Activated T-cell treated with anti-CD3 and anti-CD28 coated beads for 24 hours (primary cell): ENCODE measurements at regions not wholly inside any gene's neighbourhood (a gene's known extent, or its start where the extent isn't known, plus 50 kb on each side); places are given as distances from the start of the nearest gene placed in this dataset.

Source experiments
- DNase-seq: peaks from one replicate; pipeline ENCODE4 v3.0.0-alpha.2; 2020; ENCODE audit warnings: low read depth

DNA sequence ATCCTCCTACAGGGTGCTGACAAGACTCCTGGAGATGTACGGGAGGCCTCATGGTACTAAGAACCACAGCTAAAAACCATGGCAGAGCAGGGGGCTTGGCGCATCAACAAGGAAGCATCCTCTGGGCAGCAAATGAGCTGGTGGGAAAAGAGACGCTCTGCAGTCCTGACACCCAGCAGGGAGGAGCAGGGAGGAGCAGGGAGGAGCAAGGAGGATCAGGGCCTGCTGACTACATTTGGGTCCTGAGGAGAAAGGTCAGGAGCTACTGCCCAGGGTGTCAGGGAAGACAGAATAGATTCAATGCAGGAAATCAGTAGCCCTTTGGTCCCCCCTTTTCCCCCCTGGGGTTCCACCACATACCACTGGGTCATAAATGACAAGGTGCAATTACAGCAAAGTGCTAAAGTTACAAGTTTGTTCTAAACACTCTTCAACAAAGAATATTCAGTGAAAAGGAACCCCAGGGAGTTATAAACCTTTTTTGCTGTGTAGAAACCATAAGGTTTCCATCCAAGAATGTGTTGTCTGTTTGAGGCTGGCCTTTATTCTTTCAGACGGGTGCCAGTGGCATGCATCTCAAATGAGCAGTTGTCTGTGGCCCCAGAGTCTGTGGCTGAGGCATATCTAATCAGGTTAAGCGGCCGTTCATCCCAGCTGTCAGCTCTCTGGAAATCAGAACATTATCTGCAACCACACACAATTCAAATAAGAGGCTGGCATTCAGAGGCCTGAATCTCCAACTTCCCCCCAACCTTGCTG, 325.0 kb downstream of the CDC5L start:
- DNase-seq, result no peak

DNA sequence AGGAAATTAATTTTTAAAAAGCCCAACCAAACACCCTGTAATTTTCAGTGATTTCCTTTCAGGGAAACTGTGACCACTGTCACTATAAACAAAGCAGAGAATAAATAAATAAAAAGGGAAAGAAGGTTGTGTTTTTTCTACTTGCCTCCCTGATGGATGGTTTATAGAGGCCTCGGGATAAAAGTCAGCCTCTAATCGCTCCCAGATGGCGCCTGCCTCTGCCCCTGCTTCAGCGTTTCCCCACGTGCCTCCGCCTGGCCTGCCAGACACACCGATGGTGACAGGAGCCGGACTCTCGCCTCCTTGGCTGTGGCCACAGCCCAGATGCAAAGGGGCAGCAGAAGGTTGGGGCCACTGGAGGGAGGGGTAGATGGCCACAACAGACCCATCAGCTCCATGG, 327.7 kb downstream of the CDC5L start:
- no peak for DNase-seq

DNA sequence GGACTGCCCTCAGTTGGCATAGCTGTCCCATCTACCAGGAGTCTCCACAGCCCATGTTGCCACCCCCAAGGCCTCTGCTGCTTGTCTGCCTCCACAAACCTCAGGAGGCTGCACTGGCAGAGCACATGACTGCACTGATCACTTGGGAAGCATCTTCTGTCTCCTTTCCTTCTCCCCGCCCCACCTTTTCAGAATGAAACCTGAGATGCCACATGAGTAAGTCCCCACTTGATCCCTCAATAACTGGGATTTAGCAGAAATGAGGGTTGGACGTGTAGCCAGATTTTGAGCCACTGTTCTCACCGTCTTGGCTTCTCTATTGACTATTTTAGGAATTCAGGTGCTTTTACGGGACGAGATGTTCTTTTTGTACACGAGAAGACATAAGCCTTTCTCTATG, 328.4 kb downstream of the CDC5L start:
- no peak for DNase-seq

DNA sequence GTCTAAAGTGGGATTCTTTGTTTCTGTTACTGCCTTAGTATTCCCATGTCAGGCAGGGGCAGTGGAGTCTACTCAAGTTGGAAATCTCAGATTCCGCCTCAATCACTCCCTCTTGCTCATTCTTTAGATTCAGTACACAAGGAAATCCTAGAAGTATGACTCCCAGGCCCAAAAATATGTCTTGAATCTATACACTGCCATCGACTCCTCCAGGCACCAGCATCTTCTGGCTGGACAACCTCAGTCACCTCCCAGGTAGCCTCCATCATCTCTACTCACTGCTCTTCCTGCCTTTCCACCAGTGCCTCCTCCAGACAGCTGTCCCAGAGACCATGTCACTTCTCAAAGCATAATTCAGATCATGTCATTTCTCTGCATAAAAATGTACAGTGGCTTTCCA, 329.9 kb downstream of the CDC5L start:
- DNase-seq, result no peak

DNA sequence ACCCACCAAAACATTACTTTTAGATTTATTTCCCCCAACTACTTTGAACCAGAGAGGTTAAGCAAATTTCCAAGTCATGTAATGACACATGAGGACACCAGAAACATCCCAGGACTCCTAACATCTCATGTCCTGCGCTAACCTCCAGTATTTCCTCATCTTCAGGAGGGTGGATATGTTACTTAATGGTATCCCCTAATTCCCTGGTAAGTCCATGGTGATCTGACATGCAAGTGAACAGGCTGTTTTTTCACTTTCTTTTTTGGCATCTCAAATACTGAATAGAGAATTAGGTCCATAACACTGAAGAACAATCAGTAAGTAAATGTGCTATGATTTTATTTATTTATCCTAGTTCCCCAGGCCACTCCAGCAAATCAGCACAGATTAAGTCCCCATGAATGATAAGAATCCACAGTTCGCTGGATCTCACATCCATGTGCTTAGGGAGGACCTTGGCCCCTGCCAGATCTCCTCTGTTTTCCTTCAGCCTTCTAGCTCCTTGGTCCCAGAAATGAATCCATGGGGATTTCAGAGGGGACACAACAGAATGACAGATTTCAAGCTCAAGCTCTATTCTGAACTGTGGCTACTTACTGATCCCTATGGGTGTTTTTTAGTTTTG, 334.6 kb downstream of the CDC5L start:
- DNase-seq, result no peak

DNA sequence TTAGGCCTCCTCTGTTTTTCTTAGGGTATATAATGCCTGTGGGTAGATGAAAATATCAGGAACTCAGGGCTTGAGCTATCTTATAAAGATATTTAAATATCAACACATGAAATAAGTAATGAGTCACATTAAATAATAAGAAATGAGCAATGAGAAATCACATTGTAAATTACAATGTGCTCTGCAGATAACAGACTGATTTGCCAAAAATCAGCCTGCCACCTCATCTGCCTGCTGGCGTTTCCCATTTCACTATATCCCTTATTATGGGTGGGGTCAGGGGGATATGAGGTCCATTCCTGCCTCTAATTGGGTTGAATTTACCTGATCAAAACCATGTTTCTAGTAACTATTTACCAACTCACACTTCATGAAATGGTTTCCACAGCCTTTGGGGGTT, 335.2 kb downstream of the CDC5L start:
- no peak for DNase-seq

DNA sequence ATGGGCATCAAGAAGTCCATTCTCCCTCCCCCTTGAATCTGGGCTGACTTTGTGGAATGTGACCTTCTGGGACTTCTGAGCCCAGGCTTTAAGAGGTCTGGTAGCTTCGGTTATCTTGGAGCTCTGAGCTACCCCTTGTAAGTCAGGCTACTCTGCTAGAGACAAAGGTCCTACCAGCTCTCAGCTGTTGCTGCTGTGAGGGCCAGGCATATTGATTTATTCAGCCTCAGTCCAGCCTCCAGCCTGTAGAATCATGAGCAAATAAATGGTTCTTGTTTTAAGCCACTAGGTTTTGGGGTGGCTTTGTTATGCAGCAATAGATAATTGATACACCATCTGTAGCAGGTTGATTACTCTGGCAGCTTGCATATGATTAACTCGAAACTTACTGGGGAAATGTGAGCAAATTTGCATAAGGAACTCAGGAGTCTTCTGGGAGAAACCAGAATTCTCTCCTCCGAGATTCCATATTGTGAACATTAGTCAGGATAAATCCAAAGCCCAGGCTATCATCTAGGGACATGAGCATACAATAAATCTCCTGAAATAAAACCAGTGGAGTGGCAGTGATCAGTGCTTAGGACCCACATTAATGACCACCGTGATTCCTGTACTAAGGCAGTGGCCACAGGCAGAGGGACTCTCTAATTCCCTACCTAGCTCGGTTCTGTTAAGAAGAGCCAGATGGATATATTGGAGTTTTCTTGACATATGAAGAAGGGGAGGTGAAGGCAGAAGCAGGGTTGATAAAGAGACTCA, 336.1 kb downstream of the CDC5L start:
- DNase-seq, result no peak

DNA sequence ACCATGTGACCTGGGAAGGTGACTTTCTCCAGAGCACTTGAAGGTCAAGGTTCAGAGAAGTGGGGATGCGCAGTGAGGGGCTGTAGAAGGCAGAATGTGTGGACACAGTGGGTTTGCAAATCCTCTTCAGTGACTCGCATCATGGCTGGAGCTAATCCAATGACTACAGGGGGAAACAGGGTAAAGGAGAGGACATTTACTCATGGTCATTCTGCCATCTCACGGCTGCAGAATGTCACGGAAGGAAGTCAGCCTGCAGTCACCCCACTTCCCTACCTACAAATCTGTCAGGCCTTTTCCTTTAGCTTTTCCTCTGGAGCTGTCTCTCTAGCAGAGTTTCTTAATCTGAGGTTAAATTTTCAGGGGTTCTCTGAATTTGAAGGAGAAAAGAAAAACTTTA, 337.6 kb downstream of the CDC5L start:
- DNase-seq, result no peak

DNA sequence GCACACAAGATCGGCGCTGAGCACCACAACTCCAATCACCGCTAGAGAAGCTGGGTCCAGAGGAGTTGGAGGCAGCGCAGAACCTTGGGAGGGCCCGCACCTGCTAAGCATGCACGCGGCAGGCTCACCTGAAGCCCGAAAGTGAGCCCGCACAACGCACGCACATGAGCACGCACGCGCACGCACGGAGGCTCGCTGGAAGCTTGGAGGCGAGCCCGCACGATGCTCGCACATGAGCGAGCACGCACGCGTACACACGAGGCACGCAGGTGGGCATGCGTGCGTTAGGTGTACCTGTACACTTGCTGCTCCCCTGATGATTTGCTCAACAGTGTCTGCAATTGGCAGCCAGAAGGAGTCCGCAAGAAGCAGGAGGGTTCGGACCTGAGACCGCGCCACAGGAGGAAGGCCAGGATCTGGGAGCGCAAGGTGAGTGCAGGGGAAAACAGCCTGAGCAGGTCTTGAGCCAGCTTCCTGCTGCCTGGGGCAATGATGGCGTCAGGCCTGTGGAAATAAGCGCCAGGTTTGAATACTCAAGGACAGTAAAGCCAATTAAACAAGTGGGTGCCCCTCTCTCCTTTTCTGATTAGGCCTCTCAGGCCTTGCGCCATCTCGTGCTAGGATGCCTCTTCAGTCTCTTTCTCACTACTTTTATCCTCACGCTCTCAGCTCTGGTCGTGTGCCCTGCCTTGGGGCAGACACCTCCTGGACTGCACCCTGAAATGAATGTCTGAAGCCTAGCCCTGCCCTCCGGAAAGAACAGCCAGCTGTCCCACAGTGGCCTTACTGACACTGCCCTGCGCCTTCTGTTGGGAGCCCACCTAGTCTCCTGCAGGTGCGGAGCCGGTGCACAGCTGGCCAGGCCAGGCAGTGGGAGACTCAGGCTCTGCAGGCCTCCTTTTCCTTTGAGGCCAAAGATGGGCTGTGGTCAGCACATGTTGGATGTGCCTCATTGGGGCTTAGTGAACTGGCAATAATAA, 340.4 kb downstream of the CDC5L start:
- no peak for DNase-seq

DNA sequence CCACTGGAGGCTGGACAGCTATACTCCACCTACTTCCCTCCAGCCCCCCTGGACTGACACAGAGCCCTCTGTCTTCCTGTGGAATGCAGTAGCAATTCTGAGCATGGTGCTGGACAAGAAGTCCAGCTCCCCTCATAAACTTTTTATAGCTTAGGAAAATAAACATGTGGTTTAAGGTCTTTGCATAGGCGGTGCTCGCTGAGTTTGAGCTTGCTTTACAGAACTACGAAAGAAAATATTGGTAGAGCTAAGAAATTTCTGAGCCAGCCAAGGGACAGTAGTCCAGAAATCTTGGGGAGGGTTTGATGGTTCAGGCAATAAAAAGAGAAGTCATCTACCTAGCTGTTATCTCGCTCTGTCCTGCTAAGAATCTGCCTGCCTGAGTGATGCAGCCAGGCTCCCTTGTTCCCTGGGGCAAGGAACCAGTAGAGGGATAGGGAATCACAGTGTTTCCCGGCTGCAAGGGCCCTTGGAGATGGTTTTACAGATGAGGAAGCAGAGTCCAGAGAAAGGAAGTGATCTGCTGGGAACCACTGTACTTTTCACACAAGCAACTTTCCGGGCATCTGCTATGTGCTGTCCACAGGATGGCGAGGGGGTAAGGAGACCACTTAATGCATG, 343.4 kb downstream of the CDC5L start:
- no peak for DNase-seq

DNA sequence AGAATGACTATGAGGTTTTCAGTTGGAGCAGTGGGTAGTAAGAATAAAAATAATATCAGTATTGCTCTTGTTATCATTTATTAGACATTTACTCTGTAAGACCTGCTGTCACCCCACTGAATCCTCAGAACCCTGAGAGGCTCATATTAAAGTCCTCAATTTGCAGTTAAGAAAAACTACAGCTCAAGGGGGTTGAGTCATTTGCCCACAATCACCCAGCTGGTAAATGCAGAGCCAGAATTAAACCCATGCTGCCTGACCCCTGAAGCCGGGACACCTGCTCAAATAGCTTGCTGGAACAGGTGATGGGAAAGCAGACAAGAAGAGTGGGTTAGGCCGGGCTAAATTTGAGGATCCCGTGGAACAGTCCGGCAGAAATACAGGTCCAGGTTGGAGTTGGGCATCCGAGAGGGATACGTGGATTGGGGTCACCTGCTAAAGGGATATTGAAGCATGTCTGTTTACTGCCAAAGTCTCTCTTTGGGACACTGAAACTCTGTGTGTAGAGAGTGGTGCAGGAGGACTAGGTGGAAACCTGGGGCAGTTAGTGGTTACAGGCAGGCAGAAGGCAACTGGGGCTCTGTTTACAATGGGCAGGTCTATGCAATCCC, 344.1 kb downstream of the CDC5L start:
- DNase-seq, result no peak

DNA sequence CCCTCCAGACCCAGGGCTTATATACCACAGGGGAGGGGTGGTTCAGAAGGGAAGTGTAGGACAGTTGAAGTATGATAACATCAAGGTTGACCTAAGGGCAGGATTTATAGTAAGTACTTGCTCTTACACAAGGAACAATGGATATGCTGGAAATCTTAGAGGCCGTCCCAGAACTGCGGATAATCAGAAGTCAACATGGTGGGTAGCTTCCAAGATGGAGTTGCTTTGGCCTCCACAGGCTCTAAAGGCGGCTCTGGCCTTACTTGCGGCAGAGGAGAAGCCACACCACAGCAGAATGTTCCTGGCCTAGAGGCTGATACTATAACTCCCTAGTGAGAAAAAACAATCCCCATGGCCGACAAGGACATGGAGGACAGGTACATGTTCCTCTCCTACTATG, 344.7 kb downstream of the CDC5L start:
- no peak for DNase-seq

DNA sequence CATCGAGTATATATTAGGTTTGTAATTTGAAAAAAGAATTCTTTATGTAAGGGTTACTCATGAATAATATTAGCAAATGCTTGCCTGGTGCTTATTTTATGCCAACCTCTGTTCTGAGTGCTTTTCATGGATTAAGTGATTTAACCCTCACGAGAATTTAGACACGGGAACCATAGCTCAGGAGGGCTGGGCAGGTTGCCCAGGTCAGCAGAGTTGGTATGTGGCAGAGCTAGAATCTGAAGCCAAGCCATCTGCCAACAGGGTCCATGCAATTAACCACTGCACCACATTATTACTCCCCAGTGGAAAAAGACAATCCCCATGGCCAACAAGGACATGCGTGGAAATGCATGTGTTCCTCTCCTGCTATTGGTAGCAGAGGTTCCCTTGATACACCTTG, 345.6 kb downstream of the CDC5L start:
- DNase-seq, result no peak

DNA sequence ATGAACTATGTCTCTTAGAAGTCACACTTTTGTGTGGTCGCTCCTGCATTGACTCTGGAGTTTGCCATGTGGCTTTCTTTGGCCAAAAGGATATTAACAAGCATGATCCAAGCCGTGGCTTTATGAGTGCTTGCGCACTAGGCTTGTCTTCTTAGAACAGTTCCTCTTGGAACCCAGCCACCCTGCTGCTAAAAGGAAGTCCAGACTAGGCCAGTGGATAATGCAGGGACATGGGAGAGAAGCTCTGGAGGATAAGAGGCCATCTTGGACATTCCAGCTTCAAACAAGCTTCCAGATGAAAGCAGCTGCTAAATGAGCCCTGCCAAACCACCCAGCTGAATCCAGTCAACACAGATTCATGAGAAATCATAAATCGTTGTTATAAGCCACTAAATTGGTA, 346.4 kb downstream of the CDC5L start:
- no peak for DNase-seq

DNA sequence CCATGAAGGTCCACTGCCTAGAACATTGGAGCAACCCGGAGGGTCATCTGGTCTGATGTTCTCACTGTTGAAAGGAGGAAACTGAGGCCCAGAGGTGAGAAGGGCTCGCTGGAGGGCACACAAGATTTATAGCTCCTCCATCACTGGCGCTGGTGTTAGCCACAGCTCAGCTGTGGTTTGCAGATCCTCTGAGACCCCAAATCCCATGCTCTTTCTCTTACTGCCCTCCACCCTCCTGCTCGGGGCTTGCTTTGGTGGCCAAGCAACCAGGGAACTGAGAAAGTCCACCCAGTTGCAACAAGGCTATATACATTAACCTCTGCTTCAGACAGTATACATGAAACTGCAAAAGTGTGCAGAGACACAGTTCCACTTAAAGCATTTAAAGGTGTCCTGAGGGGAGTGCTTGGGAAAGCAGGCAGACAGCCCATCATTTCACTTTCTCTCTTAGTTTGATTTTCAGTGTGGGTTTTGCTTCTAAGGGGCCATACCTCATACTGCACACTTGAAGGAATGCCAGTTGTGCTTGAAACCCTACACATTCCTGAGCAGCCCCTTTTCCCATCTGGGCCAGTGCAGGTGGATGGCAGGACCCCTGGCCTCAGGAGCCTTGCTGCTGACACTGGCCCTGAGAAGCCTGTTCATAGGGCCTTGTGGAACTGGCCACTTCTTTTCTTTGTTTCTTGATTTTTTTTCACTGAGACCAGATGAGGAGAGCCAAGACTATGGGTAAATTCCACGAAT, 347.6 kb downstream of the CDC5L start:
- DNase-seq, result no peak

DNA sequence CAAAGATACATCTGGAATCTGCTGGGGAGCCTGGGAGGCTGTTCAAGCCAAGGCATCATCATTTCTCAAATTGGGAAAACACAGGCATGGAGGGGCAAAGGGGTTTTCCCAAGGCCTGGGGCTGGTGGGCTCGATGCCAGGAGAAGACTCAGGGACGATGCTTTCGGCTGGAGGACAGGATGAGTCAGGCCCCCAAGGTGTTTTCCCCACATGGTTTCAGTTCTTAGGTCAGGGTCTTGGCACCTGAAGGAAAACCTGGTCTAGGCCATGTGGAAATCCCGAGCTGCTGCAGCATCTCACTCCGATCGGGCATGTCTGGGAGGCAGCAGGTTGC, 348.1 kb downstream of the CDC5L start:
- DNase-seq, result peak; percentile 2

DNA sequence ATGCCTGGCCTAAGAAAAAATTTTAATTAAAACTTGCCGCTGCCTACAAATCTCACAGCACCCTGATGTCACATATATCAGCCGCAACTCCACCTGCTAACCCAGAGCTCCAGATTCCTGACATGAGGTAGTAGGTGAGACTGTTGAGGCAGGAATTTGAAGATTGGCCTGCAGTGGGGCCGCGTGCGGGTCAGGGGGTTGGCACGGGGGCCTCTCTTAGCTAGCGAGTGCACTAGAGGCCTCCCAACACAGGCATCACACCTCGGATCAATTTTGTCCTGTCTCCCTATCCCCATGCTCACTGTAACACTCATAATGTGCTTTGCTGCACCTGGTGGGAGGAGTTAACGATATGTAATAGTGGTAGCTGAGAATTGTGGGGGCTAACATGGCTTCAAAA, 349.8 kb downstream of the CDC5L start:
- DNase-seq, result no peak

DNA sequence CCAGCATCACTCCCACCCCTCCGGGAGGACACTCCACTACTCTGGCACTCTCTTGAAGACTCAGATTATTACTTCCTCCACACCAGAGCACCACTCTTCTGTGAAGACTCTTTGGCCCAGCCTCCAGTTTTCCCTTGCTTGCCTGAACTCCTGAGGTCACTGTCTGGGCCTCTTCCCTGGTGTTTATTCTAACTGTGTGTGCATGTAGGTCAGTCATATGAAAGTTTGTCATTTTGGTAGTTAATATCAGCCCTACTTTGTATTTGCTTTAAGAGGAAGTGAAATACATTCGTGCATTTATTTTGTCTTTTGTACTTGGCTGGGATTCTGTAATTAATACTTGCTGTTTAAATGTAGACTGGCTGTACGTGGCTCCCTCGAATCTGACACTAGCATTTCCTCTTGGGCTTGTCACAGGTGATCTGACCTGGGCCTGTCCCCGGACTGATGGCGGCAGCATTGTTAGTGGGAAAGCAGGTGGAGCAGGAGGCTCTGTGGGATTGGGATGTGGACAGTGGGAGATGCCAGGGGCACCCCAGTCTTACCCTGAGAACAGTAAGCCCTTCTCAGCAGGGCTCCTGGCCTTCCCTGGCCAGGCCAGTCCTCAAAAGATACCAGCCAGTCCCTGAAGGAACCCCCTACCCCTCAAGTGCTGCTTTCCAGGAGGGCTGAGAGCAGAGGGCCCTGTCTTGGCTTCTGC, 350.5 kb downstream of the CDC5L start:
- no peak for DNase-seq

DNA sequence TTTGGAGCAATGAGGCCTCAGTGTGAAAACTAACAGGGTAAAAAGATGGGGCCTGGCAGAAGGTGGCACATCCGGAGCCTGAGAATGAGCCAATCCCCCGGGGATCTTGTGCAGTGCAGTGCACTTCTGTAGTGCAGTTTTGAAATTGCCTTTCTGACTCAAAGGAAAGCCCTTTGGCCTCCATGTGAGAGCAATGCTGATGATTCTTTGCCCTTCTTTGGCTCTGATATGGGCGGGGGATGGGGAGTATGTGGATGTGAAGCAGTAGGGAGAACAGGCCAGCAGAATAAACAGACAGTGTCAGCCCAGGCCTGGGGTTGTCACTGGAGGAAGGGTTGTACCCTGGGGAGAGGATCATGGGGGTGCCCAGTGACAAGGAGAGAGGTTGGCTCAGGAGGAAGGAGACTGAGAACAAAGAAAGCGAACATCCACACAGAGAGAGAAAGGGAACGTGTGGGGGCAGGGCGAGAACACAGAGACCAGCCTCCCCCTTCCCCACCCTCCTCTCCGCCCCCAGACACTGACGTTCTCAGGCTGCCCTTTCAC, 351.2 kb downstream of the CDC5L start:
- DNase-seq, result no peak

DNA sequence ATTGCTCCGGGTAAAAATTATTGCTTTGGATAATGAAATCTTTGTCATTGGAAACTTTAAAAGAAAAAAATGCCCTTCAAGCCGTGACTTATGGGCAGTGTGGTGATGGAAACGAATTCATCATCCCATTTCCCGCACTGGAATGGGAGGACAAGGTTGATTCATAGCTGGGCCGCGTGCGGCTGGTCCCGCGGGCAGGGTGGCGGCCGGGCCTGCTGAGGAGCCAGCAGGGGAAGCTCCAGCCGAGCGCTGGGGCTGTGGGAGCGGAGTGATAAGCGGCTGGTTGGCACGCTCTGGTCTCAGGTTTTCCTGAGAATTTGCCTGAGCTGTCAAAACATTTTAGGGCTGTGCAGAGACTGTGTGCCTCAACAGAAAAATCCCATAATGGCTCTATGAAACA, 351.7 kb downstream of the CDC5L start:
- DNase-seq, result no peak
